HG02610 (cell line): ENCODE measurements at regions not wholly inside any gene's neighbourhood (a gene's known extent, or its start where the extent isn't known, plus 50 kb on each side); places are given as distances from the start of the nearest gene placed in this dataset.
A peak's percentile ranks its signal among the peaks of the same experiment; 100 is the strongest.
"Not testable (repeated sequence)": the region's sequence is repeated elsewhere in the genome, so short reads cannot be mapped to it uniquely, and the experiment has no call there.

Experiments
- ATAC-seq: cut with Tn5 transposase; IDR thresholded peaks from one replicate; pipeline ENCODE4 v1.9.1; 2021; ENCODE audit warnings: mild to moderate bottlenecking, moderate library complexity; ENCODE audit not compliant: unreplicated experiment

- ATAC-seq: peak; percentile 82
These were observed 59.7 kb upstream of the EDA2R start for GRCh38 chrX:66698273-66699204.

GRCh38 chrX:66692512-66692911 is 53.6 kb upstream of the EDA2R start:
- not testable (repeated sequence) for ATAC-seq
